Mesendoderm (in vitro differentiated cells): ENCODE measurements at regions not wholly inside any gene's neighbourhood (a gene's known extent, or its start where the extent isn't known, plus 50 kb on each side); places are given as distances from the start of the nearest gene placed in this dataset.

Experiments used
- DNase-seq: peaks from one replicate; pipeline ENCODE4 v3.0.0; 2013
- H2AK5ac ChIP-seq: 2 replicates; pipeline ENCODE4 v1.6.1; 2013; ENCODE audit warnings: low read length, inconsistent platforms
- H2BK120ac ChIP-seq: 2 replicates; pipeline ENCODE4 v1.6.1; 2013; ENCODE audit warnings: low read depth, mild to moderate bottlenecking, low read length, moderate library complexity, mixed read lengths
- H2BK15ac ChIP-seq: replicated peaks from 2 replicates; pipeline ENCODE4 v1.6.1; 2013; ENCODE audit warnings: low read depth, mild to moderate bottlenecking, moderate library complexity
- H2BK5ac ChIP-seq: 2 replicates; pipeline ENCODE4 v1.6.1; 2013; ENCODE audit warnings: low read length, inconsistent platforms
- H3K18ac ChIP-seq: 2 replicates; pipeline ENCODE4 v1.6.1; 2013; ENCODE audit warnings: mild to moderate bottlenecking, low read length, mixed read lengths
- H3K23ac ChIP-seq: one replicate; pipeline ENCODE4 v1.6.1; 2013; ENCODE audit warnings: low read length
- H3K27ac ChIP-seq: 2 replicates; pipeline ENCODE4 v1.5.1; 2013; ENCODE audit warnings: low read depth, mild to moderate bottlenecking, inconsistent platforms, low read length, moderate library complexity
- H3K27me3 ChIP-seq: 2 replicates; pipeline ENCODE4 v1.6.1; 2013; ENCODE audit warnings: low read length, control low read depth, mild to moderate bottlenecking, inconsistent platforms; ENCODE audit not compliant: insufficient read depth, poor library complexity
- H3K36me3 ChIP-seq: 2 replicates; pipeline ENCODE4 v1.6.1; 2013; ENCODE audit warnings: low read length, inconsistent platforms; ENCODE audit not compliant: control insufficient read depth, insufficient read depth
- H3K4ac ChIP-seq: one replicate; pipeline ENCODE4 v1.6.1; 2013; ENCODE audit warnings: low read depth, mild to moderate bottlenecking, low read length, moderate library complexity
- H3K4me1 ChIP-seq: 2 replicates; pipeline ENCODE4 v1.6.1; 2013; ENCODE audit warnings: low read depth, low read length, inconsistent platforms; ENCODE audit not compliant: control insufficient read depth
- H3K4me2 ChIP-seq: 2 replicates; pipeline ENCODE4 v1.6.1; 2013; ENCODE audit warnings: low read length
- H3K4me3 ChIP-seq: 2 replicates; pipeline ENCODE4 v1.5.1; 2013; ENCODE audit warnings: mild to moderate bottlenecking, low read length
- H3K56ac ChIP-seq: one replicate; pipeline ENCODE4 v1.6.1; 2013; ENCODE audit warnings: low read length
- H3K79me1 ChIP-seq: 2 replicates; pipeline ENCODE4 v1.6.1; 2013; ENCODE audit warnings: low read length, inconsistent platforms
- H3K79me2 ChIP-seq: 2 replicates; pipeline ENCODE4 v1.6.1; 2013; ENCODE audit warnings: mild to moderate bottlenecking, low read length; ENCODE audit not compliant: control insufficient read depth, insufficient read depth
- H3K9ac ChIP-seq: 2 replicates; pipeline ENCODE4 v1.6.1; 2013; ENCODE audit warnings: low read length, inconsistent platforms
- H4K5ac ChIP-seq: one replicate; pipeline ENCODE4 v1.6.1; 2013; ENCODE audit warnings: low read length
- H4K8ac ChIP-seq: one replicate; pipeline ENCODE4 v1.6.1; 2013; ENCODE audit warnings: low read depth, mild to moderate bottlenecking, control low read depth, low read length, moderate library complexity
- WGBS: extraction: QIAGEN DNeasy Blood & Tissue Kit; methylation state at CpG from one replicate; pipeline ENCODE4 v1.1.7; 2013; ENCODE audit warnings: low lambda C conversion rate, missing lambda C conversion rate; ENCODE audit not compliant: insufficient coverage; ENCODE audit errors: extremely low coverage; 5-methylcytosine and 5-hydroxymethylcytosine counted together

DNA sequence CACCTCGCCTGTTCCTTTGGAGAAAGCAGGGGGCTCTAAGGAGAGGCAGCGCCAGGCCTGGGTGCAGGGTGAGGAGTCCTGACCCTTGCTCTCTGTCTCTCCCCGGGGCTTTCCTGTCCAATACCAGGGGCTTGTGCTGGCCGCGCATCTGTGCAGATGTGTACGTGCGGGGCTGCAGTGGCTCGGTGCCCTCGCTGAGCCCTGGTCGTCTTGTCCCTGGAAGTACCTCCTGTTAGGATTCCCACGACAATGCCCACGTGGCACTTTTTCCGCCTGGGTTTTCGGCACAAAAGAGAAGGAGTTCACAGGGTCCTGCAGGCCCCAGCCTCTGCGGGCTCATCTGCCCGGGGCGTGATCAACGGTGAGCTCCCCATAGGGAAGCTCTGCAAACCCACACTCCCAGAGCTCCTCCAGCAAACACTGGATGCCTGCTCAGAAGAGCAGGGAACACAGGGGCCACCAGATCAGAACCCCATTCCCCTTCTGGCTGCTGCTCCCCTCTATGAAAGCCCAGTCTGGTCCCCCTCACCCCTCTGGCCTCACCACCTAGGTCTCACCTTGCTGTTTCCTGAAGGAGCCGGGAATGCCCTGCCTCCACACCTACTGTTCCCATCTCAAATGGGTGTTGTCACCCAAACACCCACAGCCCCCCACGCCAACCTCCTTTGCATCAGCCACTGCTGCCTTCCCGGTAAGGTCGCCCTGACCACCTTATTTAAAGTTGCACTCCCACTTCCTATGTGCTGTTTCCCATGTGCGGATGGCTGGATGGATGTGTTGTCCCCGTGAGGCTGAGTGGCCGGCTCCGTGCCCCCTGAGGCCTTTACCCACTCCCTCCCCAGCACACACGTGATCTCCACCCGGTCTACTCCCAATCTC lies 62.6 kb upstream of the PRR20G start:
- Histone ChIP-seq H2BK120ac (no peak overlapping the region), H2AK5ac (no peak overlapping the region), H2BK5ac (no peak overlapping the region), H3K9ac (no peak overlapping the region), H3K79me2 (no peaks in the 10 kb centered on the region), H2BK15ac (no peak overlapping the region), H4K8ac (no peak overlapping the region), H3K4me1 (no peaks in the 10 kb centered on the region), H3K56ac (no peak overlapping the region), H3K23ac (no peak overlapping the region), H4K5ac (no peak overlapping the region), H3K79me1 (no peaks in the 10 kb centered on the region), H3K4me3 (no peak overlapping the region), H3K18ac (no peak overlapping the region), H3K27ac (no peak overlapping the region), H3K36me3 (no peaks in the 10 kb centered on the region), H3K27me3 (no peaks in the 10 kb centered on the region), H3K4me2 (no peak overlapping the region), H3K4ac (no peak overlapping the region)
- whole genome bisulfite sequencing, result no CpG with 5 or more reads among the region's 28 CpGs
- no peak for DNase-seq

DNA sequence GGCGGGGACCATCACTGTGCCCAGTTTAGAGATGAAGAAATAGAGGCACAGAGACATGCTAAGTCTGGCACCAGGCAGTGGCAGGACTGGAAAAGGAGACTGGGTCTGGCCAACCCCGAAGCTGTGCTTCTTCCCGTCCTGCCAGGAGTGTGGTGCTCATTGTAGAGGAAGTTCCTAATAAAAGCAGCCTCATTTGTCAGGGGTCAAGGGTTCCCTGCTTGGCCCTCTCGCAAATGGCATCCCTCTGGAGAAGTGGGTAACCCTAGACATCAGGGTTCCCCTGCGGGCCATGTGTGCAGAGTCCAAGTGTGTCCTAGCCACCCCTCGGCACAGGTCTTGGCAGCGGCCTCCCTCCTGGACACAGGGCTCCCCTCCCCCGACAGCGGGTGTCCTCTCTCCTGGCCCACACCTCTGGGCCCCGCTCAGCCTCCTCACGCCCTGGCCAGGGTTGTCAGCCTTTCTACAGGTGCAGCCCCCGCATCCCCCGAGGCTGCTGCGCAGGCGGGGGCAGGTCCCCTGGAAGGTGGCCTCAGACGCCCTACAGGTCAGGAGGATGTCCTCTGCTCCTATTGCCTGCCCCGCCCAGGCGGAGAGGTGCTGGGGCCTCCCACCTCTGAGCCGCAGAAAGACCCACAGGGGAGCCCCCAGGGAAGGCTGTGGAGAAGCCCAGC lies 61.8 kb upstream of the PRR20G start:
- Histone ChIP-seq H3K23ac (no peak overlapping the region), H3K4me2 (no peak overlapping the region), H2AK5ac (no peak overlapping the region), H3K56ac (no peak overlapping the region), H3K4me1 (no peaks in the 10 kb centered on the region), H4K5ac (no peak overlapping the region), H3K27ac (no peak overlapping the region), H2BK120ac (no peak overlapping the region), H3K79me2 (no peaks in the 10 kb centered on the region), H3K9ac (no peak overlapping the region), H2BK15ac (no peak overlapping the region), H4K8ac (no peak overlapping the region), H3K18ac (no peak overlapping the region), H3K4me3 (no peak overlapping the region), H3K36me3 (no peaks in the 10 kb centered on the region), H2BK5ac (no peak overlapping the region), H3K27me3 (no peaks in the 10 kb centered on the region), H3K4ac (no peak overlapping the region), H3K79me1 (no peaks in the 10 kb centered on the region)
- DNase-seq, result no peak
- WGBS, result no CpG with 5 or more reads among the region's 19 CpGs

DNA sequence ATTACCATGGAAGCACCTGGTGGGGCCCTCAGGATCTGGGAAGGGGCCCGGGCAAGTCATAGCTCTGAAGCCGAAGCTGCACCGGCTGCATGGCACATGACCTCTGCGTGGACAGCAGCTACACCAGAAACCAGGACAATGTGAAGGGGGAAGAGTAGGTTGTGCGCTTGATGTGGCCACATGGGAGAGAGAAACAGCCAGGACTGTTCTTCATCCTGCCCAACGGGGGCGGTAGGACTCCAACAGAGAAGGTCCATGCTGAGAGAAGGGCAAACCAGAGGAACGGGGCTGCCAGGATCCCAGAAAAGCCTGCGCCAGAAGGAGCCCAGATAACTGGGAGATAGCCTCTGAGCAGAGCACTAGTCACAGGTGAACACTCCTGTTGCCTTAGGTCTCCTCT lies 54.9 kb upstream of the PRR20G start:
- Histone ChIP-seq H3K18ac (no peak overlapping the region), H2BK120ac (no peak overlapping the region), H2AK5ac (no peak overlapping the region), H3K23ac (no peak overlapping the region), H3K56ac (no peak overlapping the region), H3K79me1 (no peaks in the 10 kb centered on the region), H3K9ac (no peak overlapping the region), H4K5ac (no peak overlapping the region), H3K4me3 (no peak overlapping the region), H2BK15ac (no peak overlapping the region), H3K27me3 (no peaks in the 10 kb centered on the region), H3K4me1 (no peaks in the 10 kb centered on the region), H3K27ac (no peak overlapping the region), H2BK5ac (no peak overlapping the region), H3K79me2 (no peaks in the 10 kb centered on the region), H3K36me3 (no peaks in the 10 kb centered on the region), H4K8ac (no peak overlapping the region), H3K4me2 (no peak overlapping the region), H3K4ac (no peak overlapping the region)
- DNase-seq, result peak; percentile 63
- no CpG with 5 or more reads among the region's 9 CpGs for WGBS

DNA sequence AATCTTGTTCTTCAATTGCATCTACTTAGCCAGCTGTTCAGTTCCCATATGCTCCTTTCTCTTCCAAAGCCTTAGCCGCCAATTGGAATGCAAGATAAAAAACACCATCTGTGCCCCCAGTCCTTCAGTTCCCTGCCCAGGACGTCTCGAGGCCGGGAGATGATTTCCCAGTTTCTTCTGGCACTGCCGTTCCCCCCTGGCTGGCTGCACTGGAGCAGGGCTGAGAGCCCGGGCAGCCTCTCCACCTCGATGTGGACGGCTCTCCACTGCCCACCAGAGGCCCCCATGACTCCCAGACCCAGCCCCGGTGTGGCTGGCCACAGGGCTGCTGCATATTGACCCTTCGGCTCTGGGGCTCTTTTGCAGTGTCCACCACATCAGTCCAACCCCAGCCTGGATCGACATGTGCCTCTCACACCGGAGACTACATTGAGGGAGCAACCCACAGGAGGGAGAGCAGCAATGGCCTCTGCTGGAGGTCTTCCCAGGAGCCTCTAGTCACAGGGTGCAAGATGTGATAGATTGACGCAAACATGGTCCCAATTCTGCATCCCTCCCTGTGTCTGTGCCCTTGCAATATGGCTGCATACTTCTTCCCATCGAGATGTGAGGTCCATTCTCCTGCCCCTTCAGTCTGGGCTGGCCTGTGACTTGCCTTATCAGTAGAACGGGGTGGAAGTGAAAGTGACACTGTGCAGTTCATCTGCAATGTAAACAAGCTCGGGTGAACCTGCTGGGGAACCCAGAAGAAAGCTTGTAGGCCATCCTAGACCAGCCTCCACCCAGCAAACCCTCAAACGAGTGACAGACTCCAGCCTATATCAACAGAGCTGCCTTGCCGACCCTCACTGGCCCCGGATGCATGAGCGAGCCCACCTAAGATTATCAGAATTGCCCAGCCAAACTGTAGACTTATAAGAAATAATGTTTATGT lies 52.3 kb upstream of the PRR20G start:
- H3K4ac ChIP-seq, result no peak overlapping the region
- no peaks in the 10 kb centered on the region for H3K36me3 ChIP-seq
- no peak overlapping the region for H2BK120ac ChIP-seq
- no peaks in the 10 kb centered on the region for H3K79me1 ChIP-seq
- DNase-seq, result no peak
- no peak overlapping the region for H2BK5ac ChIP-seq
- no peak overlapping the region for H3K4me3 ChIP-seq
- no peak overlapping the region for H2BK15ac ChIP-seq
- no CpG with 5 or more reads among the region's 20 CpGs for WGBS
- H3K23ac ChIP-seq, result no peak overlapping the region
- H3K4me1 ChIP-seq, result no peaks in the 10 kb centered on the region
- H3K18ac ChIP-seq, result no peak overlapping the region
- no peak overlapping the region for H3K4me2 ChIP-seq
- H3K27ac ChIP-seq, result no peak overlapping the region
- no peak overlapping the region for H3K56ac ChIP-seq
- H3K79me2 ChIP-seq, result no peaks in the 10 kb centered on the region
- no peak overlapping the region for H4K5ac ChIP-seq
- no peak overlapping the region for H2AK5ac ChIP-seq
- no peak overlapping the region for H3K9ac ChIP-seq
- H4K8ac ChIP-seq, result no peak overlapping the region
- H3K27me3 ChIP-seq, result no peaks in the 10 kb centered on the region

DNA sequence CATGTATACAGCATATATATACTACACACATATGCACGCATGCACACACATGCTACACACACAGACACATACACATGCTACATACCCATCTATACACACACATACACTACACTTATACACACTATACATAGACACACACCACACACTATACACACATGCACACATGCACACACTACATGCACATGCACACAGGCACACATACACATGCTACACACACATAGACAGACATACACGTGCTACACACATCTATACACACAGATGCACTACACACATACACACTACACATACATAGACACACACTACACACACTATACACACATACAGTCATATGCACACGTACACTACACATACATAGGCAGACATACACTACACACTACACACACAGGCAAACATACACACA lies 51.2 kb upstream of the PRR20G start:
- H2BK5ac ChIP-seq, result no peak overlapping the region
- no peaks in the 10 kb centered on the region for H3K27me3 ChIP-seq
- no peak overlapping the region for H2BK120ac ChIP-seq
- H3K9ac ChIP-seq, result no peak overlapping the region
- no peak overlapping the region for H4K5ac ChIP-seq
- H3K27ac ChIP-seq, result no peak overlapping the region
- H3K56ac ChIP-seq, result no peak overlapping the region
- H2AK5ac ChIP-seq, result no peak overlapping the region
- H2BK15ac ChIP-seq, result no peak overlapping the region
- H3K23ac ChIP-seq, result no peak overlapping the region
- no peaks in the 10 kb centered on the region for H3K4me1 ChIP-seq
- H3K79me2 ChIP-seq, result no peaks in the 10 kb centered on the region
- no peak overlapping the region for H3K18ac ChIP-seq
- no peak overlapping the region for H4K8ac ChIP-seq
- no CpG with 5 or more reads among the region's 3 CpGs for WGBS
- no peak overlapping the region for H3K4me2 ChIP-seq
- no peak overlapping the region for H3K4ac ChIP-seq
- no peaks in the 10 kb centered on the region for H3K79me1 ChIP-seq
- no peak for DNase-seq
- H3K36me3 ChIP-seq, result no peaks in the 10 kb centered on the region
- no peak overlapping the region for H3K4me3 ChIP-seq
